GM12875 (cell line): ENCODE measurements at regions not wholly inside any gene's neighbourhood (a gene's known extent, or its start where the extent isn't known, plus 50 kb on each side); places are given as distances from the start of the nearest gene placed in this dataset.

Experiments
- H3K4me3 ChIP-seq: one replicate; pipeline ENCODE4 v1.5.1; 2011; ENCODE audit warnings: low read depth, low read length, control low read depth
- TF ChIP-seq, protein P1 (sequence below): IDR thresholded peaks from 2 replicates; pipeline ENCODE4 v1.5.1; 2011; ENCODE audit warnings: low read depth, mild to moderate bottlenecking, control low read depth, inconsistent platforms, low read length, moderate library complexity, borderline replicate concordance; ENCODE audit not compliant: insufficient read depth

DNA sequence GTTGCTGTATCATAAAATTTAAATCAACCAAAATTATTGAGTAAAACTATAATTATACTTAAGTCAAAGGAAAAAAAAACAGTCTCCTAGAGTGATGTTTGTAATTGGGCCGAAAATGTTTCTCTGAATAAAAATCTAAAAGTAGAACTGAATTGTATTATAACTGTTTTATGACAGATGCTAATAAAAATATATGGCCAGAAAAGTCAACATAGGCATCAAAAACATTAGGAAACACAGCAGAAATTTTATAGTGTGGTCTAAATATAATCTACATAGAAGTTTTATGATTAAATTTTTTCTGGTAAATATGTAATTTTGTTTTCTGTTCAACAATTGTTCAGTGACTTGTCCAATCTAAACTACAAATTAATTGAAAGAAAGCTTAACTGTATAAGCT lies 277.8 kb downstream of the ALX1 start:
- TF ChIP-seq, protein P1, sequence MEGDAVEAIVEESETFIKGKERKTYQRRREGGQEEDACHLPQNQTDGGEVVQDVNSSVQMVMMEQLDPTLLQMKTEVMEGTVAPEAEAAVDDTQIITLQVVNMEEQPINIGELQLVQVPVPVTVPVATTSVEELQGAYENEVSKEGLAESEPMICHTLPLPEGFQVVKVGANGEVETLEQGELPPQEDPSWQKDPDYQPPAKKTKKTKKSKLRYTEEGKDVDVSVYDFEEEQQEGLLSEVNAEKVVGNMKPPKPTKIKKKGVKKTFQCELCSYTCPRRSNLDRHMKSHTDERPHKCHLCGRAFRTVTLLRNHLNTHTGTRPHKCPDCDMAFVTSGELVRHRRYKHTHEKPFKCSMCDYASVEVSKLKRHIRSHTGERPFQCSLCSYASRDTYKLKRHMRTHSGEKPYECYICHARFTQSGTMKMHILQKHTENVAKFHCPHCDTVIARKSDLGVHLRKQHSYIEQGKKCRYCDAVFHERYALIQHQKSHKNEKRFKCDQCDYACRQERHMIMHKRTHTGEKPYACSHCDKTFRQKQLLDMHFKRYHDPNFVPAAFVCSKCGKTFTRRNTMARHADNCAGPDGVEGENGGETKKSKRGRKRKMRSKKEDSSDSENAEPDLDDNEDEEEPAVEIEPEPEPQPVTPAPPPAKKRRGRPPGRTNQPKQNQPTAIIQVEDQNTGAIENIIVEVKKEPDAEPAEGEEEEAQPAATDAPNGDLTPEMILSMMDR, result no peak
- no peak overlapping the region for H3K4me3 ChIP-seq

DNA sequence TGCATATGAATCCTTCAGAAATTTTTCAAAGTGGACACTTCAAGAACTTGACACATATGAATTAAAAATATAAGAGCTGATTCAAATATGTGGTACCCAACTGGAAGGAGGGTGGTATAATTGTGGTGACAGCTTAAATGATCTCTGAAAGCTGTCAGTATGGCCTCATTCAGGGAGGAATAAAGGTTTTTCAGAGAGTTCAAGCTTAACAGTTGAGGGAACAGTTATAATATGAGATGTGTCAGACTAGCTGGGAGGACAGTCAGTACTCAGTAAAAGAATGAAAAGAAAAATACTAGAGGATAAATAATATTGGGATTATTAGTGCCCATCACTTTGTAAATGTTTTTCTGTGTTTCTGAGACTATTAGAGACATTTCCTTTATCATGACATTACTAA lies 277.5 kb downstream of the RASSF9 start:
- H3K4me3 ChIP-seq, result no peak overlapping the region
- TF ChIP-seq, protein P1, result no peak

DNA sequence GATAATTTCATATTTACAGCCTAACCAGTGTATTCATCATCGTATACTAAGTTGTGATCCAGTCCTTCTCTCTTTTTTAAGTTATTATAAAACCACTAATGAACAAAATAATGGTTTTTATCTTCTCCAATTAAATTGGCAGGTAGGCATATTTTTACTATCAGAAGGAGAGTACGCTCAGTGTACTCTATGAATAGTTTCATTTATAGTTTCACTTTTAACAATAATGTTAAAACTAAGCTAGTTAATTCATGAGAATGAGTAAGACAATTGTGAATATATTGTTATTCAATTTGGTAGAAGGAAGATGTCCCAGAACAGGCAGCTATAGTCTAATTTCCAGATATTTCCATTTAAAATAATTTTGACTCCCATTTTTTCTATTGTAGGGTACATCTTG lies 277.1 kb downstream of the RASSF9 start:
- TF ChIP-seq, protein P1, result no peak
- no peak overlapping the region for H3K4me3 ChIP-seq

DNA sequence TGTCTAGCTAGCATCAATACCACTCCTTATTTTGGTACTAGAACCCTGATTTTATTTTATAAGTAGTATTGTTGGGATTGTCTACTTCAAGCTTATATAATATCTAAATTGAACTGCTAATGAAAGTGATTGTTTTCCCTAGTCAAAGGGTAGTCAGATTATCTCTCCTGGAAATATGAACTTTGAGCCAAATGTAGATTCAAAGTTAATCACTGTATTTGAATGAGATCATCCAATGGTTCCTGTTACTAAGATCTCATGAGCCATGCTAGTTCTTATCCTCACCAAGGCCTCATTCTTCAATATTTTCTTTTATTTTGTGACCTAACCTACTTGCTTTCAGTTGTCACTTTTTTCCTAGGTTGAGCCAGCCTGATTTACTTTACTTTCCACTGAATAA lies 276.7 kb downstream of the RASSF9 start:
- H3K4me3 ChIP-seq, result no peak overlapping the region
- TF ChIP-seq, protein P1, result no peak

DNA sequence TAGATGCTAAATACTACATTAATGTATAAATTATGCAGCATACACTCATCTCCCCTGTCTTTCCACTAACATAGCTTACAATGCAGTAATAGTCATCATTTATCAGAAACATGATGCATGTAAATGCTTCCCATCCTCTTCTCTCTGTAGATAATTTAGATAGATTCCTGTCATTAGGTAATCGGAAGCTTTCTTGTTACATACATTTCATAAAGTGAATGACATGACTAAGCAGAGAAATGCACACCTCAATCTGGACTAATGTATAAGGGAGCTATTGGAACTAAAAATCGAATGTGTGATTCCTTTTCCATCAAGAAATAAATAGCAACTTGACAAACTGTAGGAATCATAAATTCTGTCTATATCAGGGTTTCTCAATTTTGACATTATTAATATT lies 273.4 kb downstream of the RASSF9 start:
- H3K4me3 ChIP-seq, result no peak overlapping the region
- TF ChIP-seq, protein P1, result no peak

DNA sequence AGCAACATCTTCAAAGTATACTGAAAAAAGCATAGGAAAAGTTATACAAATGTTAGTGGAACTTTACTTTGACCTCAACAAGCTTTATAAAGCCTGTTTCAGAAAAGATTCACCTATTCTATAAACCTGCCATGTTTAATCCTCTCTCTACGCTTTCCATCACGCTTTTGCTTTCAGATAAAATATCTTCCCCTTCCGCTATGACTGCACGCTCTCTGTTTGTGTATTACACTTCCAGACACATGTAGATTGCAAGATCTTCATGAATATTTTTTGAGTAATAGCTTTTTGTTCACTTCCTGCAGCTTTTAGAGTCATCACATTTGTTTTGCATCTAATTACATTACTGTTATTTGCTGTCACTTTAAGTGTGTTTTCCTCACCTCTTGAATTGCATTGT lies 271.4 kb downstream of the RASSF9 start:
- TF ChIP-seq, protein P1, result no peak
- no peak overlapping the region for H3K4me3 ChIP-seq

DNA sequence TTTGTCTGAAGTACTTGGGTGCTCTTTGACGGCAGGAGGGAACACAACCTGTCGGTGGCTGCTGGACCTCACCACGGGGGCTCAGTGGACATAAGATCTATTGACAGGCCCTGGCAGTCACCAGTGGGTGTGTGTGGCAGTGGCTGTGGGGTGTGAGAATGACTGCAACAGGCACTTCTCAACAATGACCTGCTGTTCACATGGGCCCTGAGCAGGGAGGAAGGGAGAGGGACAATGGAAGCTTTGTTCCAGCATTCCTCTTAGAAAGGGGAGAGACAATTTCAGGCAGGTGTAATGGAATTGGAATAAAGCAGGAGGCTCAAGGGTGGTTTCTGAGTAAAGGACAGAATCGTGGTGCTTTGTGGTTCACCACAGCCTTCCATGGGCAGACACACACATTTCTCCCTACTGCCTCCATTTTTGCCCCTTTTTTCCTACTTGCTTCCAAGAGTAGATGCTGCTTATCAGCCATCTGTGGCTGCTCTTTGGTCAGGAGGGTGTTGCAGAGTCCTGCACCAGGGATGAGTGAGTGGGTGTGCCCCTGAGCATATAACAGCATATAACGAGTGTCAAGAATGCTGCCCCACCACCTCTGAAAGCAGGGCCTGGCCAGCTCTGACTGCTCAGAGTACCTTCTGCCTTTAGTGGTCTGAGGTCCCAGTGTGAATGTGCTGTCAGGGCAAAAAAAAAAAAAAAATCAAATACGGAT lies 267.7 kb downstream of the RASSF9 start:
- no peak overlapping the region for H3K4me3 ChIP-seq
- TF ChIP-seq, protein P1, result no peak
